ENCODE measurements at regions not wholly inside any gene's neighbourhood (a gene's known extent, or its start where the extent isn't known, plus 50 kb on each side); places are given as distances from the start of the nearest gene placed in this dataset.
A peak's percentile ranks its signal among the peaks of the same experiment; 100 is the strongest.

GRCh38 chr2:157197848-157198247 lies 59.7 kb upstream of the GALNT5 start:
- Histone ChIP-seq H3K4me3 (replicated peaks in 1 of 3; ENCODE audit: insufficient read depth in 1 of 3, low read depth in 2 of 3, low read length in 3 of 3) (no peak overlapping the region), H3K4me1 (ENCODE audit: insufficient read depth, low read length) (no peaks in the 10 kb centered on the region), H4K20me1 (ENCODE audit: insufficient read depth, low read length) (no peaks in the 10 kb centered on the region), H2AFZ (ENCODE audit: low read length) (no peak overlapping the region), H3K27me3 (ENCODE audit: control insufficient read depth in 1 of 2, insufficient read depth in 2 of 2, low read length in 2 of 2) (no peaks in the 10 kb centered on the region), H3K36me3 (replicated peaks in 1 of 2; ENCODE audit: control insufficient read depth in 1 of 2, insufficient read depth in 2 of 2, low read length in 2 of 2) (no peaks in the 10 kb centered on the region), H3K27ac (ENCODE audit: extremely low read length, insufficient read depth, low read length) (no peak overlapping the region), H3K79me2 (ENCODE audit: insufficient read depth, low read length) (no peaks in the 10 kb centered on the region), H3K9ac (ENCODE audit: insufficient read depth, low read depth, low read length) (no peak overlapping the region), H3K9me3 (ENCODE audit: low read length) (no peaks in the 10 kb centered on the region), H3K4me2 (ENCODE audit: low read depth, low read length) (no peak overlapping the region)
- CTCF ChIA-PET (ENCODE audit: low intra/inter-chr PET ratio, low total read pairs): no interaction called here
- FAIRE-seq: no peak
- BruUV-seq (replicated peaks): no TSS peak
- TF ChIP-seq HIC2 (CRISPR knock-in tag; IDR thresholded peaks at IDR 0.05; ENCODE audit: low read depth): no peak
- peak; percentile 15; the same call in 1 of the 2 replicates for TF ChIP-seq MAFF (IDR thresholded peaks at IDR 0.05; ENCODE audit: low read depth, low read length)
- TF ChIP-seq ZNF235 (CRISPR knock-in tag; IDR thresholded peaks at IDR 0.05; ENCODE audit: borderline replicate concordance): no peak
- no peak for TF ChIP-seq ZSCAN9 (CRISPR knock-in tag; IDR thresholded peaks at IDR 0.05; ENCODE audit: borderline replicate concordance)
- TF ChIP-seq JUND (CRISPR knock-in tag; IDR thresholded peaks at IDR 0.05): no peak
- TF ChIP-seq MAFK (conservative IDR thresholded peaks at IDR 0.05 in 1 of 2, IDR thresholded peaks at IDR 0.05 in 1 of 2; ENCODE audit: low read length in 2 of 2): peak in 1 of 2 experiments; percentile 20; a peak in 1 of 4 replicates
- no peak for TF ChIP-seq SP4 (CRISPR knock-in tag; IDR thresholded peaks at IDR 0.05)
- TF ChIP-seq ZMAT3 (CRISPR knock-in tag; conservative IDR thresholded peaks at IDR 0.05): no peak
- no peak for TF ChIP-seq HNRNPUL1 (IDR thresholded peaks at IDR 0.05; ENCODE audit: low read depth, low read length)
- TF ChIP-seq RFX3 (CRISPR knock-in tag; IDR thresholded peaks at IDR 0.05): no peak
- 5% methylated on average over 1 of the region's 1 CpG for WGBS (ENCODE audit: low lambda C conversion rate)
- POLR2A ChIA-PET: no interaction called here
- DNase-seq (ENCODE audit: low spot score): no peak
- intact Hi-C loops (cut with micrococcal nuclease; ENCODE audit: unreplicated experiment): no loop called here
- ATAC-seq: no peak
- in situ Hi-C loops (cut with HindIII; ENCODE audit: extremely low pct_ligation_motif_present, low pct_unique_long_range_greater_than_20kb): loop anchor here (10.0 to 25.0 kb wide), 2 partner anchors 861 to 1823 kb away; partner anchors contain the start of gene NR4A2

All from HepG2 (cell line).